Panc1 (cell line): ENCODE measurements at regions not wholly inside any gene's neighbourhood (a gene's known extent, or its start where the extent isn't known, plus 50 kb on each side); places are given as distances from the start of the nearest gene placed in this dataset.

Source experiments
- TCF7L2 ChIP-seq: IDR thresholded peaks from 2 replicates; pipeline ENCODE4 v1.6.1; 2011; ENCODE audit warnings: mild to moderate bottlenecking, low read depth, low read length, inconsistent platforms
- TF ChIP-seq, protein P1 (sequence below): fragments of 450-650 bp; IDR thresholded peaks from 2 replicates; pipeline ENCODE4 v1.5.1; 2017; ENCODE audit warnings: mild to moderate bottlenecking
- TF ChIP-seq, protein P2 (sequence below), 2 experiments: IDR thresholded peaks; 2 replicates each; pipeline ENCODE4 v1.6.1; 2011 to 2012; ENCODE audit warnings: low read depth in 2 of 2, control low read depth in 1 of 2, low read length in 1 of 2, mild to moderate bottlenecking in 1 of 2, moderate library complexity in 1 of 2; ENCODE audit not compliant: insufficient read depth in 1 of 2

DNA sequence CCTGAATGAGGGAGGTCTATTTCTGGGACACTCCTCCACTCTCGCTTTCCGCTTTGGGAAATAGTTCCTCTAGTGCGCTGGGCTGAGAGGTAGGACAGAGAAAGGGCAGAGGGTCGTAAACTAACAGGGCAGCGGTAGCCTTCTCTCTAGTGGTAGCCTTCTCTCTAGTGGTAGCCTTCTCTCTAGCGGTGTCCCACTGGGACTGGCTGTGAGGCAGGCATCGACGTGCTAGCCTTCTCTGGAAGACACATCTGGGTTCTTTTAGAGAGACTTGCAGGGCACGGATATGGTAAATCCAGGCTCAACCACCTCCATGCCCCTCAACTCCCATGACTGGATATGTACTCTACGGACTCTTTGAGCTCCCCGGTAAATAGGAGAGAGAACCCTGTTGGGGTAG lies 74.7 kb upstream of the SLC22A16 start:
- TF ChIP-seq, protein P1, sequence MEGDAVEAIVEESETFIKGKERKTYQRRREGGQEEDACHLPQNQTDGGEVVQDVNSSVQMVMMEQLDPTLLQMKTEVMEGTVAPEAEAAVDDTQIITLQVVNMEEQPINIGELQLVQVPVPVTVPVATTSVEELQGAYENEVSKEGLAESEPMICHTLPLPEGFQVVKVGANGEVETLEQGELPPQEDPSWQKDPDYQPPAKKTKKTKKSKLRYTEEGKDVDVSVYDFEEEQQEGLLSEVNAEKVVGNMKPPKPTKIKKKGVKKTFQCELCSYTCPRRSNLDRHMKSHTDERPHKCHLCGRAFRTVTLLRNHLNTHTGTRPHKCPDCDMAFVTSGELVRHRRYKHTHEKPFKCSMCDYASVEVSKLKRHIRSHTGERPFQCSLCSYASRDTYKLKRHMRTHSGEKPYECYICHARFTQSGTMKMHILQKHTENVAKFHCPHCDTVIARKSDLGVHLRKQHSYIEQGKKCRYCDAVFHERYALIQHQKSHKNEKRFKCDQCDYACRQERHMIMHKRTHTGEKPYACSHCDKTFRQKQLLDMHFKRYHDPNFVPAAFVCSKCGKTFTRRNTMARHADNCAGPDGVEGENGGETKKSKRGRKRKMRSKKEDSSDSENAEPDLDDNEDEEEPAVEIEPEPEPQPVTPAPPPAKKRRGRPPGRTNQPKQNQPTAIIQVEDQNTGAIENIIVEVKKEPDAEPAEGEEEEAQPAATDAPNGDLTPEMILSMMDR = no peak
- no peak for TF ChIP-seq TCF7L2
- TF ChIP-seq, protein P2, sequence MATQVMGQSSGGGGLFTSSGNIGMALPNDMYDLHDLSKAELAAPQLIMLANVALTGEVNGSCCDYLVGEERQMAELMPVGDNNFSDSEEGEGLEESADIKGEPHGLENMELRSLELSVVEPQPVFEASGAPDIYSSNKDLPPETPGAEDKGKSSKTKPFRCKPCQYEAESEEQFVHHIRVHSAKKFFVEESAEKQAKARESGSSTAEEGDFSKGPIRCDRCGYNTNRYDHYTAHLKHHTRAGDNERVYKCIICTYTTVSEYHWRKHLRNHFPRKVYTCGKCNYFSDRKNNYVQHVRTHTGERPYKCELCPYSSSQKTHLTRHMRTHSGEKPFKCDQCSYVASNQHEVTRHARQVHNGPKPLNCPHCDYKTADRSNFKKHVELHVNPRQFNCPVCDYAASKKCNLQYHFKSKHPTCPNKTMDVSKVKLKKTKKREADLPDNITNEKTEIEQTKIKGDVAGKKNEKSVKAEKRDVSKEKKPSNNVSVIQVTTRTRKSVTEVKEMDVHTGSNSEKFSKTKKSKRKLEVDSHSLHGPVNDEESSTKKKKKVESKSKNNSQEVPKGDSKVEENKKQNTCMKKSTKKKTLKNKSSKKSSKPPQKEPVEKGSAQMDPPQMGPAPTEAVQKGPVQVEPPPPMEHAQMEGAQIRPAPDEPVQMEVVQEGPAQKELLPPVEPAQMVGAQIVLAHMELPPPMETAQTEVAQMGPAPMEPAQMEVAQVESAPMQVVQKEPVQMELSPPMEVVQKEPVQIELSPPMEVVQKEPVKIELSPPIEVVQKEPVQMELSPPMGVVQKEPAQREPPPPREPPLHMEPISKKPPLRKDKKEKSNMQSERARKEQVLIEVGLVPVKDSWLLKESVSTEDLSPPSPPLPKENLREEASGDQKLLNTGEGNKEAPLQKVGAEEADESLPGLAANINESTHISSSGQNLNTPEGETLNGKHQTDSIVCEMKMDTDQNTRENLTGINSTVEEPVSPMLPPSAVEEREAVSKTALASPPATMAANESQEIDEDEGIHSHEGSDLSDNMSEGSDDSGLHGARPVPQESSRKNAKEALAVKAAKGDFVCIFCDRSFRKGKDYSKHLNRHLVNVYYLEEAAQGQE (IDR thresholded peaks at IDR 0.05; ENCODE audit: insufficient read depth in 1 of 2, low read depth in 2 of 2, low read length in 1 of 2) = no peak
